Activated CD4-positive, alpha-beta T cell treated with anti-CD3 and anti-CD28 coated beads for 36 hours (primary cell): ENCODE measurements at regions not wholly inside any gene's neighbourhood (a gene's known extent, or its start where the extent isn't known, plus 50 kb on each side); places are given as distances from the start of the nearest gene placed in this dataset.
"Not testable (repeated sequence)": the region's sequence is repeated elsewhere in the genome, so short reads cannot be mapped to it uniquely, and the experiment has no call there.

Experiments
- ATAC-seq: fragments of 200-7000 bp; cut with Tn5 transposase; one replicate; pipeline ENCODE4 v1.10.0; 2021; ENCODE audit warnings: mild to moderate bottlenecking, moderate library complexity
- CTCF ChIA-PET: fragments of 350-600 bp; sonication (Branson Sonifier 250); formaldehyde crosslinking; loops from one replicate; lab custom pipeline; 2021; ENCODE audit warnings: antibody characterized with exemption; lab: Charles Lee
- POLR2A ChIA-PET: fragments of 350-600 bp; sonication (Branson Sonifier 250); formaldehyde crosslinking; loops from one replicate; lab custom pipeline; 2021; ENCODE audit warnings: antibody characterized with exemption, inconsistent platforms; lab: Charles Lee
- DNase-seq: peaks from one replicate; pipeline ENCODE4 v3.0.0-alpha.2; 2020
- H3K27ac Mint-ChIP-seq: one replicate; pipeline ENCODE4 v1.8.0; 2021; ENCODE audit warnings: mixed read lengths
- H3K27me3 Mint-ChIP-seq: one replicate; pipeline ENCODE4 v1.8.0; 2021; ENCODE audit warnings: mixed read lengths
- H3K36me3 Mint-ChIP-seq: one replicate; pipeline ENCODE4 v1.8.0; 2021; ENCODE audit warnings: low read depth, mixed read lengths
- H3K4me1 Mint-ChIP-seq: one replicate; pipeline ENCODE4 v1.8.0; 2021; ENCODE audit warnings: mixed read lengths
- H3K4me3 Mint-ChIP-seq: one replicate; pipeline ENCODE4 v1.8.0; 2021; ENCODE audit warnings: mild to moderate bottlenecking, moderate library complexity, mixed read lengths
- H3K9me3 Mint-ChIP-seq: one replicate; pipeline ENCODE4 v1.8.0; 2021; ENCODE audit warnings: low read depth, mixed read lengths
- intact Hi-C, 2 experiments: fragments of 100-400 bp; cut with DNase I in 1 of 2; cut with micrococcal nuclease in 1 of 2; formaldehyde crosslinking; loops; one replicate each; pipeline versions ENCODE4 v1.14.2 to v1.15.1; 2022 to 2024; cut with DNase I, micrococcal nuclease

GRCh38 chr2:132347041-132347780, 69.4 kb upstream of the GPR39 start:
- peaks cover 18% of the 10 kb centered on the region for H3K27me3 Mint-ChIP-seq
- POLR2A ChIA-PET, DNase-seq: not testable (repeated sequence)

DNA sequence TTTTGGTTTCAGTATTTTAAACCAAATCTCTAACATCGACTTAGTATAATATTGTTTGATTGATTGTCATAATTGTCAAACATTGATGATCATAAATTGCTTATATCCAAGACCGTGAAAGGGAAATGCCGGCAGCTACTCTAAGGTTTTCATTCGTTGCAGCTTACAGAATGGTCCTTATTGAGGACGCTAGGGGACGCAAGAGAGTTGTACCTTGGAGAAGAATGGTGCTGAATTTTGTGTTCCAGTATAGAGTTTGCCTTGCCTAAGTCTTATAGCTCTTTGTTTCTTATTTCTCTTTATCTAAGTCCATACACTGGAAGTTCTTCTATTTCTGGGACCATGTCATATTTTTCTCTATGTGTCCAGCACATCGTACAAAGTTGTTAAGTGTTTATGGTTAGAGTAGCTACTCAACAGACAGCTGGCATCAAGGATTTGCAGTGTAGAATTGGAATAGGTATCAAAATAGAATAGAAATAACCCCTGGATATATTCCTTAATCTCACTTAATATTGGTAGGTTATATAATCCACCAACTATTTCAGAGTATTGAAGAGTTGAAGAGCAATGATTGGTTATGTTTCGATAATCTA, 67.4 kb upstream of the GPR39 start:
- H3K27me3 Mint-ChIP-seq: peaks cover 22% of the 10 kb centered on the region
- H3K36me3 Mint-ChIP-seq, H3K4me3 Mint-ChIP-seq, H3K27ac Mint-ChIP-seq, intact Hi-C loops, H3K4me1 Mint-ChIP-seq, CTCF ChIA-PET, H3K9me3 Mint-ChIP-seq, POLR2A ChIA-PET, ATAC-seq: not testable (repeated sequence)
- peak; percentile 24 for DNase-seq

More at GRCh38 chr2:132347041-132347780, 69.4 kb upstream of the GPR39 start:
- H3K9me3 Mint-ChIP-seq, H3K4me1 Mint-ChIP-seq, H3K36me3 Mint-ChIP-seq, ATAC-seq, intact Hi-C loops, H3K4me3 Mint-ChIP-seq, H3K27ac Mint-ChIP-seq: not testable (repeated sequence)
- CTCF ChIA-PET: interaction anchor here (0.8 kb wide), 1 partner anchor 60 kb away, joined by 3 read pairs; no protein-coding TSS in a partner anchor

GRCh38 chr2:132351668-132352067, 64.9 kb upstream of the GPR39 start:
- H3K36me3 Mint-ChIP-seq, H3K4me1 Mint-ChIP-seq, intact Hi-C loops, H3K27ac Mint-ChIP-seq, POLR2A ChIA-PET, ATAC-seq, H3K9me3 Mint-ChIP-seq, CTCF ChIA-PET, H3K4me3 Mint-ChIP-seq, DNase-seq: not testable (repeated sequence)
- H3K27me3 Mint-ChIP-seq: peaks cover 23% of the 10 kb centered on the region

DNA sequence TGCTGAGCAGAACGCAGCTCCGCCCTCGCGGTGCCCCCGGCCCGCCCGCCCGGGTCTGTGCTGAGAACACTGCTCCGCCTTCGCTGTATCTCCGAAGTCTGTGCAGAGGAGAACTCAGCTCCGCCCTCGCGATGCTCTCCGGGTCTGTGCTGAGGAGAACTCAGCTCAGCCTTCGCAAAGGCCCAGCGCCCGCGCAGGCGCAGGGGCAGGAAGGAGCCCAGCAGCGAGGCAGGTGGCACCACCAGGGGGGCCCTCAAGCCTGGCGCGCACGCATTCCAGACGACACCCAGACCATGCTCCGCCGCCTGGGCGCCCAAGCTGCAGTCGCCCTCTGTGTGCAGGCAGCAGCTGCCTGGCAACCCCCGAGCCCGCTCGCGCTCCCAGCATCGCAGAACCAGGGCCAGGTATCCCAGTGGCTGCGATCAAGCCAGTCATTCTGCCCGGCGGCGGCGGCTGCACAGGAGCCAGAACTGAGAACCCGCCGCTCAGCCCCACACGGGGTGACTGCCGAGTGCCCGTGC, 64.1 kb upstream of the GPR39 start:
- H3K9me3 Mint-ChIP-seq, H3K4me1 Mint-ChIP-seq, H3K4me3 Mint-ChIP-seq, H3K27ac Mint-ChIP-seq, H3K36me3 Mint-ChIP-seq, POLR2A ChIA-PET, CTCF ChIA-PET, intact Hi-C loops, ATAC-seq: not testable (repeated sequence)
- H3K27me3 Mint-ChIP-seq: peaks cover 20% of the 10 kb centered on the region
- peak; percentile 11 for DNase-seq

DNA sequence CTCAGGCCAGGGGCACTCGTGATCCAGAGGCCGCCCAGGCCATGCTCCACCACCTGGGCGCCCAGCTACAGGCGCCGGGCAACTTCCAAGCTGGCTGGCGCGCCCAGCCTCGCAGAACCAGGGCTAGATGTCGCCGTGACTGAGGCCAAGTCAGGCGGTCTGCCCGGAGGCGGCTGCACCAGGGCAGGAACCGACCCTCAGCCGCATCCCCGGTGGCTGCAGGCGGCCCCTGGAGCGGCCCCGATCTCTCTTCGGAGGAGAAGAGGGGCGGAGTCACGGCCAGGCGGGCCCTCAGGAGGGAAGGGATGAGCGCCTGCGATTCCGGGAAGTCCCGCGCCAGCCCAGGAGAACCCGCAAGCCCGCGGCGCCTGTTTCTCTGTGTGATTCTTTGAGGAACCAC, 63.2 kb upstream of the GPR39 start:
- not testable (repeated sequence) for H3K4me3 Mint-ChIP-seq

DNA sequence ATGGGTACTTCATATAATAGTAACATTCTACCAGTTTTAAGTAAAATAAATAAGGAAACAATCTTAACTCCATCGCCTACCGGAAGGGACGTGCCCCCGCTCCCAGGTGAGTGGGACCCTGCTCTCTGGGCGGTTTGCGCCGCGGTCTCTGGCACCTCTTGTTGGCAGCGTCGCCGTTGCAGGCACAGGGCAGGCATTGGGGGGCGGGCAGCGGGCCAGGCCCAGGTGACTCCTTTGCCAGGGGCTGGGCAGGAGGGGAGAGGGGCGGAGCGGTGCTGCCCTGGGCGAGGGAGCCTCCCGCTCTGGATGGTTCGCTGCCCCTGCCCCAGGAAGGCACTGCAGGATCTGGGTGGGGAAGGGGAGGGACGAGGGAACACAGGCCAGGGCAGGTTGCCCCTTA, 55.6 kb upstream of the GPR39 start:
- DNase-seq, H3K27me3 Mint-ChIP-seq, ATAC-seq, H3K27ac Mint-ChIP-seq, H3K4me3 Mint-ChIP-seq, intact Hi-C loops, H3K36me3 Mint-ChIP-seq, CTCF ChIA-PET, POLR2A ChIA-PET, H3K4me1 Mint-ChIP-seq, H3K9me3 Mint-ChIP-seq: not testable (repeated sequence)

More for the DNA sequence above, 63.2 kb upstream of the GPR39 start:
- POLR2A ChIA-PET, H3K9me3 Mint-ChIP-seq, intact Hi-C loops, CTCF ChIA-PET, H3K27ac Mint-ChIP-seq, ATAC-seq, H3K4me1 Mint-ChIP-seq, H3K36me3 Mint-ChIP-seq: not testable (repeated sequence)
- DNase-seq: peak; percentile 20
- H3K27me3 Mint-ChIP-seq: peaks cover 20% of the 10 kb centered on the region

GRCh38 chr2:132361498-132361897, 55.1 kb upstream of the GPR39 start:
- POLR2A ChIA-PET, H3K27ac Mint-ChIP-seq, H3K4me1 Mint-ChIP-seq, CTCF ChIA-PET, intact Hi-C loops, H3K36me3 Mint-ChIP-seq, H3K27me3 Mint-ChIP-seq, ATAC-seq, H3K4me3 Mint-ChIP-seq, DNase-seq, H3K9me3 Mint-ChIP-seq: not testable (repeated sequence)

DNA sequence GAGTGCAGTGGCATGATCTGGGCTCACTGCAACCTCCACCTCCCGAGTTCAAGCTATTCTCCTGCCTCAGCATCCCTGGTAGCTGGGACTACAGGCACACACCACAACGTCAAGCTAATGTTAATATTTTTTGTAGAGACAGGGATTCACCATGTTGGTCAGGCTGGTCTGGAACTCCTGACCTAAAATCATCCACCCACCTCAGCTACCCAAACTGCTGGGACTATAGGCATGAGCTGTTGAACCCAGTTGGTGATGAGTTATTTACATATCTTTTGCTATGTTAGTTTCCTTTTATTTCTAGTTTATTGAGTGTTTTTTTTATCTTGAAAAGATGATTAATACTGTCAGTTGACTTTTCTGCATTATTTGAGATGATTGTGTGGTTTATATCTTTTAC, 53.3 kb upstream of the GPR39 start:
- H3K4me3 Mint-ChIP-seq, ATAC-seq, CTCF ChIA-PET, DNase-seq, H3K4me1 Mint-ChIP-seq, H3K27ac Mint-ChIP-seq, POLR2A ChIA-PET, H3K9me3 Mint-ChIP-seq, intact Hi-C loops, H3K27me3 Mint-ChIP-seq, H3K36me3 Mint-ChIP-seq: not testable (repeated sequence)

DNA sequence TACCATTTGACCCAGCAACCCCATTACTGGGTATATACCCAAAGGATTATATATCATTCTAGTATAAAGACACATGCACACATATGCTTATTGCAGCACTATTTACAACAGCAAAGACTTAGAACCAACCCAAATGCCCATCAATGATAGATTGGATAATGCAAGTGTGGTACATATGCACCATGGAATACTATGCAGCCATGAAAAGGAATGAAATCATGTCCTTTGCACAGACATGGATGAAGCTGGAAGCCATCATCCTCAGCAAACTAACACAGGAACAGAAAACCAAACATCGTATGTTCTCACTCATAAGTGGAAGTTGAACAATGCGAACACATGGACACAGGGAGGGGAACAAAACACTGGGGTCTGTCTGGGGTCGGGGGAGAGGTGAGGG, 50.6 kb upstream of the GPR39 start:
- H3K4me3 Mint-ChIP-seq, H3K4me1 Mint-ChIP-seq, CTCF ChIA-PET, intact Hi-C loops, H3K27ac Mint-ChIP-seq, H3K9me3 Mint-ChIP-seq, POLR2A ChIA-PET, H3K27me3 Mint-ChIP-seq, DNase-seq, H3K36me3 Mint-ChIP-seq, ATAC-seq: not testable (repeated sequence)

- Mint-ChIP-seq H3K36me3 (no peaks in the 10 kb centered on the region), H3K27me3 (no peaks in the 10 kb centered on the region), H3K27ac (no peak overlapping the region), H3K4me1 (no peaks in the 10 kb centered on the region), H3K4me3 (no peak overlapping the region), H3K9me3 (peaks cover 7% of the 10 kb centered on the region)
- intact Hi-C loops: no loop called here
- DNase-seq: no peak
- ATAC-seq: no peak
- POLR2A ChIA-PET: no interaction called here
- CTCF ChIA-PET: no interaction called here
These were observed 50.0 kb upstream of the GPR39 start for GRCh38 chr2:132366421-132367180.
